Peyer's patch (tissue), 4 donors: ENCODE measurements at regions not wholly inside any gene's neighbourhood (a gene's known extent, or its start where the extent isn't known, plus 50 kb on each side); places are given as distances from the start of the nearest gene placed in this dataset.

Experiments
- CTCF ChIP-seq, 6 experiments: fragments of 450-650 bp in 4 of 6; fragments of 200-600 bp in 2 of 6; sonication (generic) in 1 of 6; IDR thresholded peaks; one replicate each; pipeline ENCODE4 v1.5.1; 2017 to 2019; ENCODE audit warnings: antibody characterized with exemption in 6 of 6, mild to moderate bottlenecking in 3 of 6, moderate library complexity in 1 of 6
- POLR2A ChIP-seq, 2 donors: fragments of 450-650 bp; IDR thresholded peaks; one replicate each; pipeline ENCODE4 v1.5.1; 2017; ENCODE audit warnings: antibody characterized with exemption in 2 of 2, mild to moderate bottlenecking in 2 of 2, moderate library complexity in 2 of 2

- no peak for TF ChIP-seq CTCF (IDR thresholded peaks at IDR 0.05)
- TF ChIP-seq POLR2A (IDR thresholded peaks at IDR 0.05) = no peak
These were observed 222.9 kb upstream of the NDN start for GRCh38 chr15:23910030-23910429.
